Activated naive CD4-positive, alpha-beta T cell treated with anti-CD3 and anti-CD28 coated beads, Interleukin-2, amount 50 U/mL, for 16 hours (primary cell): ENCODE measurements at regions not wholly inside any gene's neighbourhood (a gene's known extent, or its start where the extent isn't known, plus 50 kb on each side); places are given as distances from the start of the nearest gene placed in this dataset.
"Not testable (repeated sequence)": the region's sequence is repeated elsewhere in the genome, so short reads cannot be mapped to it uniquely, and the experiment has no call there.

Source experiments
- DNase-seq: peaks from one replicate; pipeline ENCODE4 v3.0.0-alpha.2; 2020

DNA sequence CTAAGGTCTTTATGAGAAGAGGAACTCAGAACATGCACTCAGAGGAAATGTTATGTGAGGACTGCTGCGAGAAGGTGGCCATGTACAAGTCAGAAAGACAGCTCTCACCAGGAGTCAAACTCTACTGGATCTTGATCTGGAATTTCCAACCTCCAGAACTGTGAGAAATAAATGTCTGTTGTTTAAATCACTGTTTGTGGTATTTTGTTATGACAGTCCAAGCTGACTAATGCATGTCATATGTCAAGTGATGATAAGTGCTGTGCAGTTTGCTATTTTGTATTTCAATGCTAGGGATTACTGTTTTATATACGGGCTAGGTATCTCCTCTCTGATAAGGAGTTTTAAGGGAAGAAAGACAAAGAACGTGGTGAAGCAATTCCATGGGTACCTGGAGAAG lies 162.3 kb downstream of the CPEB2 start:
- DNase-seq = no peak

DNA sequence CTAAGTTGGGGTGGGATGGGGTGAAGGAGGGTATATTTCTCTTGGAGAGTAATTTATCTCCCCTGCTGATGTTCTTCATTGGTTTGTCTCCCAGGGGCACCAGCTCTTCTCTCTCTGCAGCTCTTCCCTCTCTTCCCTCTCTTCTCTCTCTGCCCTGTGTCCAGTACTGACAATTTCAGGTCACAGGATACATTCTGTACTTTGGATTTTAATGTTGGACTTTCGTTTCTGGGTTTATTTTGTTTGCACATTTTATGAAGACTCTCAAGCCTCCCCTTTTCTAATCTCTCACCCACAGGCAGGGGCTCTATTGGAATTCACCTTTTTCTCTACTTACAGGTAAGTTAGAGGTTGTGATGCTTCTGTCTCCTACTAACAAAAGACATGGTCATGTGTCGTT lies 165.5 kb downstream of the CPEB2 start:
- no peak for DNase-seq

DNA sequence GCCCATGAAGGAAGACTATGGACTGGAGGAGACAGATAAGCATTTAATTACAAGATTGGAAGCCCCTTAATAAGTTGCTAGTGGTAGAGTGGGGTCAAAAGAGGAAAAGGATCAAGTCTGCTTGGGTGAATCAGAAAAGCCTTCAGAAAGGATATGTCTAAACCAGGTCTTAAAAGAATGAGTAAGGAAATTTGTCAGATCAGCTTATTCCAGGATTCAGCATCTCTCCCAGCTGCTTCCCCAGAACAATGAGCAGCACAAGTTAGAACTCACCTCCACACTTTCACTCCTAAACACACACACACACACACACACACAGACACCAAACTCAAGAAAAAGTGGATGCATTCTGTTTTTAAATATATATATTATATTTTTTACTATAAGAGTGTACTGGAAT lies 166.5 kb downstream of the CPEB2 start:
- no peak for DNase-seq

DNA sequence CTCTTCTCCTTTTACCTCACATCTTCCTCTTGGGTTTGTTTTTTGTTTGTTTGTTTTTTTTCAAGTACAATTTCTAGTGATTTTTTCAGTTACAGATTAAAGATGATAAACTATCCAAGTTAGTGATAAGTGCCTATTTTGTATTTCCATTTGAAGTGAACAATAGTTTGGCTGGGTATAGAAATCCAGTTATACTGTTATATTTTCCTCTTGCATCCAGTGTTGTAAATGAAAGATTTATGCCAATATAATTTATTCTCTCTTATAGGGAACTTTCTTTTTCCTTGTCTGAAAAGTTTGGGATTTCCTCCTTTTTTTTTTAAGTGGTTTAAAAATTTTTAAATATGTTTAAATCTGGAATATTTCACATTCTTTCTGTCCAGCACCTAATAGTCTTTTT lies 169.4 kb downstream of the CPEB2 start:
- DNase-seq = no peak

DNA sequence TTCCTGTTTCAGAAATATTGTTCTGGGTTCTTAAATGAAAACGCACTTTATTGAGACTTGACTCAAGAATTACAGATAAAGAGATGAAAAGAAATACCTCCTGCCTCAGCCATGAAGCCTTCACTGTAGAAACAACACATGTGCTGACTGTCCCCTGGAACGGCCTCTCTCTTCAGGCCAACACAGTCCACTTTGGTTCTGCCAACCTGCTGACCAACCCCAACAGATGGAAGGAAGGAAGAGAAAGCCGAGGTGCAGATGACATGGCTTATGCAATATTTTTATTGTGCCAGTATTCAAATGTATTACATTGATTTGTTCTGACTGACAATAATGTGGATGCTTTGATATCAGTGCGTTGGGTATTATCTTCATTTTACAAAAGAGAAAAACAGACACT lies 171.0 kb downstream of the CPEB2 start:
- DNase-seq = no peak

DNA sequence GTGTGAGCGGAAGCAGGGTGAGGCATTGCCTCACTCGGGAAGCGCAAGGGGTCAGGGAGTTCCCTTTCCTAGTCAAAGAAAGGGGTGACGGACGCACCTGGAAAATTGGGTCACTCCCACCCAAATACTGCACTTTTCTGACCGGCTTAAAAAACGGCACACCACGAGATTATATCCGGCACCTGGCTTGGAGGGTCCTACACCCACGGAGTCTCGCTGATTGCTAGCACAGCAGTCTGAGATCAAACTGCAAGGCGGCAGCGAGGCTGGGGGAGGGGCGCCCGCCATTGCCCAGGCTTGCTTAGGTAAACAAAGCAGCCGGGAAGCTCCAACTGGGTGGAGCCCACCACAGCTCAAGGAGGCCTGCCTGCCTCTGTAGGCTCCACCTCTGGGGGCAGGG lies 171.9 kb downstream of the CPEB2 start:
- DNase-seq = not testable (repeated sequence)

DNA sequence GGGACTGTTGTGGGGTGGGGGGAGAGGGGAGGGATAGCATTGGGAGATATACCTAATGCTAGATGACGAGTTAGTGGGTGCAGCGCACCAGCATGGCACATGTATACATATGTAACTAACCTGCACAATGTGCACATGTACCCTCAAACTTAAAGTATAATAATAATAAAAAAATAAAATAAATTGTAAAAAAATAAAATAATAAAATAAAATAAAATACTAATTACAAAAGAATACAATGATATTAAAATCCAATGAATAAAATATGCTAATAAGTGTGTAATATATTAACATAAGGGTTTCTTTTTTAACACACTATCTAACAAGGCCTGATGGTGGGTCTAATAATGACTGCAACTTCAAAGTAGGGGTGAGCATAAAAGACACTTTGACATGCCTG lies 177.6 kb downstream of the CPEB2 start:
- DNase-seq = not testable (repeated sequence)

DNA sequence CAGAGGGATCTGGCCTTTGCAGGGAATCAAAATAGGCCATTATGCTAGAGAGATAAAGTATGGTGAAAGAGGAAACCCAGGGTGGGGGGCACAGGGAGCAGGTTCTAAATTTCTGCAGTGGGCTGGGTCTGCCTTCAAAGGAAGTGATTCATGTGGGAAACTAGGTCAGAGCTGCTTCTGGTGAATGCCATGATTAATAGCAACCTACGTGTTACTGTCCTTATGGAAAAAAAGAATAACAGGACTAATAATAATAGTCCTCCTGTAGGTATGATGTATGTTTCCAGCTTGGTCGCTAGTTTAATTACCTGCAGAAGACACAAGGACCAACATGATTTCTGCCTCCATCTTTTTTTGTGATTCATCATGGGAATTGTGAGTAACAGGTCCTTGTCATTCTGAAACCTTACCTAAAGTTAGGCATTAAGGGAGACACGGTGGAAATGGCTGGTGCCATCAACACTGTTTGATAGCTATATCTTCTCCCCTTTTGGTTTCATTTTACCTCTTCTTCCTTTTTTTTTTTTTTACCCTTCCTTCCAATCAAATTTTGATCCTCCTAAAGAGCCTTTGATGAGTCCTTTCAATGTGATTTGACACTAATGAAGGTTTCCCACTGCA lies 180.4 kb downstream of the CPEB2 start:
- peak; percentile 15 for DNase-seq

DNA sequence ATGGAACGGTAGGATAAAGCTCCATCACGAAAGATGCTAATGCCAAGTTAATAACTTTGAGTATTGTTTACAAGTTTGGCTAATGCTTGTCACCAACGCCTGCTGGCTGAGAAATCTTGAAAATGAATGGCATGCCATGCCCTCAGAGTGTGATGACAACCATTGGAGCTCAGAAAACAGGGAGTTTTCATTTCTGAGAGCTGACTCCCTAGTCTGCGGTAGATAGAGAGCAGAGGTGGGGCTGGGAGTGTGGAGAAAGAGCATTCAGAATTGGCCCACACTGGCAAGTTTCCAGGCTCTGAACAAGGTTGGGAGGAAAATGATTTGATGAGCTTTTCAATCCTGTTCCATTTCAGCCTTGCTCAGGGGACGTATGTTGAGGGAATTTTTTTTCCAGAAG lies 183.9 kb downstream of the CPEB2 start:
- no peak for DNase-seq

DNA sequence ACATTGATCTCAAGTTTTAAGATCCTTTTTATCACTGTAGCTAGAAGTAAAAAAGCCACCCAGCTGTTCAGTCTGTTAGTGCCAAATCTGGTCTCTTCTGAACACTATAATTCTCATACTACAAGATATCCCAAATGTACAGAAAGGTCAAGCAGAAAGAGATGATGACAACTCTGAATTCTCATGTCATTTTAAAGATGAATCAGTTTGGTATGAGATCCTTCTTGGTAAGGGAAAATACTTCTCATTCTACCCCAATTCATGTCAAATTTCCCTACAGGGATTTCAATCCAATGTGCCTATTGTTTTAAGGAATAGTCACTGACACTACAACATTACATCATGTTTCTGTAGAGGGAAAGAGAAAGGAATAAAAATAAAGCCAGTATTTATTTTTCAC lies 184.5 kb downstream of the CPEB2 start:
- no peak for DNase-seq

DNA sequence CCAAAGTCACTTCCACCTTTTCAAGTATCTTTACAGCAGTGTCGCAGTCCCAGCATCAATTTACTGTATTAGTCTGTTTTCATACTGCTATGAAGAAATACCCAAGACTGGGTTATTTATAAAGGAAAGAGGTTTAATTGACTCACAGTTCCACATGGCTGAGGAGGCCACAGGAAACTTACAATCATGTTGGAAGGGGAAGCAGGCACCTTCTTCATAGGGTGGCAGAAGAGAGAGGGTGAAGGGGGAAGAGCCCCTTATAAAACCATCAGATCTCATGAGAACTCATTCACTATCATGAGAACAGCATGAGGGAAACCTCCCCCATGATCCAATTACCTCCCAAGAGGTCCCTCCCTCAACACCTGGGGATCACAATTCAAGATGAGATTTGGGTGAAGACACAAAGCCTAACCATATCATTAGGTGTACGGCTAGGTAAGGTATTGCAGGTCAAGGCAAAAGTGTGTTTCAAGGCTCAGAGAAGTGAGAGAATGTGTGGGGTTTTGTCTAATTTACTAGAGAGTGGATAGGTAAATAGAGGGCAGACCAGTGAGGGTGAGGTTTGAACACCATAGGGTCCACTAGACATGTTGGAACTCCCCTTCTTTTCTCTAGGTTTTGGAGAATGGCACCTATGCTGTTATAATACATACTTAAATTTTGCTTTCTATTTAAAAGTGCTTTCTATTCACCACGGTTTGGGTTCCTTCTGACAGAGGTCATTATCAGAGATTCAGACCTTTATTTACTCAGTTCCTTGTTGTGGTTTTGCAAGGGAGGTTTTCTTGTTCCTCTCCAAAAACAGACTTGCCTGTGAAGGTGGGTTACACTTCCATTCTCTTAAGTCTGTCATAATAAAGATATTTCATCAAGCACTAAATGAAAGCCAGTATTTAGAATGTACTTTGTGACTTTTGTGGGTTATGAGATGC lies 186.6 kb downstream of the CPEB2 start:
- DNase-seq = no peak

DNA sequence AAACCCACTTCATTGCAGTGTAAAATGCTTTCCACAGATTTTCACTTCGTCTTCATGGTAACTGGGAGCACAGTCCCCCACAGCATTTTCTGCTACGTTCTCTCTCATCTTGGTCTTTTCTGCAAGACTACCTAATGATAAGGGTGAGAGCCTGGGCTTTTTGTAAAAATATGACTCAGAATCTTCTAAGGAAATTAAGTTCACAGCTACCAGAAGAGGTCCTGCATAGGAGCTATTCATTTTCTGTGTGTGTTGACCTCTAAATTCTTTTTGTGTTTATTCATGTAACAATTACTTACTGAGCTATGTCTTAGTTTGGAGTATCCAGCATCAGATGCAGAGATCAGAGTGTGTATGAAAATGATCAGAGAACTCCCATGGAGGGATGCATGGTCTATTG lies 192.2 kb downstream of the CPEB2 start:
- DNase-seq = no peak

DNA sequence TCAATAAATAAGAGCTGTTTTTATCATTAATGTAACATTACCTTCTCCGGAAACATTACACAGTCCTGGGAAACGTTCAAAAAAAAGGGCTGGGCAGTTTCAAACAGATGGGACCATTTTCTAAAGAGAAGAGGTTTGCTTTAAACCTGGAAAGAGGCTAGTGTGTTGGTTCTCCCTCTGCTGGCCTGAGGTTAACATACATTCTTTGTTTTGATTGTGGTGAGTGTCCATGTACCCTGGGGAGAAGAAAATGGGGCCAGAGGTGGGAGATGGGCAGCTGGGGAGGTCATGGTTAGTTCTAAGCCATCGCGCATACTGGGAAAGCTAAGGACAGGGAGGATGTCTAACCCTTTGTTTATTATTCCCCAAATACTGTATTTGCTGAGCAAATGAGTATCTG lies 194.7 kb downstream of the CPEB2 start:
- DNase-seq = no peak

DNA sequence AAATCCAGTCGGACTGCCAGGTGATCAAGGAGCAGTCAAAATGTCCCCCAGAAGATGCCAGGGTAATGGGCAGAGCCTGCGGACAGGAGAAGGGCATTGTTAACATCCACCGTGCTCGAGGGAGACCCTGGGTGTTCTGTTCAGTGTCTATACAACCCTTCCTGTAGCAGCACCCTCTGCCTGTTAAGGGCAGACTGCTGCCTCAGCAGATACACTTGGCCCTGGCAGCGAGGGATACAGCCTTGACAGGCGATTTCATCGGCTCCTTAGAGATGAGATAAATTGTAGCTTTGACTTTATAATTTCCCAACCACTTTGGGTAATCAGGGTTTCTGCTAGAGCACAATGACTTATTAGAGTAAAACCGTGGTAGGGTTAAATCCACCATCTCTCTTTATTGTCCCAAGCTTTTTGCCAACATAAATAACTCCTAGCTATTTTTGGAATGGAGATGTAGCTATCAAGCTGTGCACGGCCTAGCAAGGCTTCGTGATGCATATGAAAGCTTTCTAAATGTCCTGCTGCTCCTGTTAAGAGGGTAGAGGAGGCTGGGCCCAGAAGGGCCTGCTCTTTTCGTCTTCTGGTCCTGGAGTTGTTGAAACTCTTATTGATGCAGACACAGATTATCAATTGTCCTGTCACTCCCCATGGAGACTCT lies 195.9 kb downstream of the CPEB2 start:
- DNase-seq = no peak

DNA sequence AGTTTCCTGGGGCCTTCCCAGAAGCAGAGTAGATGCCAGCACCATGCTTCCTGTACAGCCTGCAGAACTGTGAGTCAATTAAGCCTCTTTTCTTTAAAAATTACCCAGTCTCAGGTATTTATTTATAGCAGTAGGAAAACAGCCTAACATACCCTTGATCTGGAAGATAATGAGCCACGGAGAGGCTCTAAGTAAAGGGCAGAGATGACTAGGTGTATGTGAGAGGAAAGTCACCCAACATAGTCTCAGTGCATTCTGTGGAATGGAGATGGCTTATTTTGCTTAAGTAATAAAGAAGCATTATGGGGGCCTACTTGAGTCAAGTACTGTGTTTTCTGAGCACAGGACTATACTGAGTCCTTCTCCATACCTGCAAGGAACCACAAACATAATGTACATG lies 199.5 kb downstream of the CPEB2 start:
- no peak for DNase-seq

DNA sequence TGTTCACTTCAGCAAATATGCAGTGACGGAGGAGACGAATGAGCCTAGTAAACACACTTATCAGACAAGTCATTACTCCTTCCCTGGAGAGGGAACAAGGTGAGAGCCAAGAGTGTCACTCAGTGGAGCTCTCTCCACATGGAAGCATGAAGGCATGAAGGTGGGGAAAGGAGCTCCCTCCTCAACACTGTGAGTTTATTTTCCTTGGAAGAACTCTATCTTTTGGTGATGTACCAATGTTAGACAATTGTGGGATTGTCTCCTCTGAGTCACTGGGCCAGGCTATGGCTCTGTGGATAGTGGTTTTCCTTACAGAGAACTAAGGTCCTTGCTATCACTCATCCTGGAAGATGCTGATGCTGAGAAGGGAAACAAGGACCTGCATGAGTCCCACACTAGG lies 200.2 kb downstream of the CPEB2 start:
- no peak for DNase-seq

DNA sequence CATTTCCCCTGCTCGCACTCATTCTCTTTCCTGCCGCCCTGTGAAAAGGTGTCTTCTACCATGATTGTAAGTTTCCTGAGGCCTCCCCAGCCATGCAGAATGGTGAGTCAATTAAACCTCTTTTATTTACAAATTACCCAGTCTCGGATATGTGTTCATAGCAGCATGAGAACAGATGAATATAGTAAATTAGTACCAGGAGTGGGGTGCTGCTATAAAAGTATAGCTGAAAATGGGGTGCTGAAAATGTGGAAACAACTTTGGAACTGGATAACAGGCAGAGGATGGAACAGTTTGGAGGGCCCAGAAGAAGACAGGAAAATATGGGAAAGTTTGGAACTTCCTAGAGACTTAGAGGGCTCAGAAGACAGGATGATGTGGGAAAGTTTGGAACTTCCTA lies 204.2 kb downstream of the CPEB2 start:
- not testable (repeated sequence) for DNase-seq

DNA sequence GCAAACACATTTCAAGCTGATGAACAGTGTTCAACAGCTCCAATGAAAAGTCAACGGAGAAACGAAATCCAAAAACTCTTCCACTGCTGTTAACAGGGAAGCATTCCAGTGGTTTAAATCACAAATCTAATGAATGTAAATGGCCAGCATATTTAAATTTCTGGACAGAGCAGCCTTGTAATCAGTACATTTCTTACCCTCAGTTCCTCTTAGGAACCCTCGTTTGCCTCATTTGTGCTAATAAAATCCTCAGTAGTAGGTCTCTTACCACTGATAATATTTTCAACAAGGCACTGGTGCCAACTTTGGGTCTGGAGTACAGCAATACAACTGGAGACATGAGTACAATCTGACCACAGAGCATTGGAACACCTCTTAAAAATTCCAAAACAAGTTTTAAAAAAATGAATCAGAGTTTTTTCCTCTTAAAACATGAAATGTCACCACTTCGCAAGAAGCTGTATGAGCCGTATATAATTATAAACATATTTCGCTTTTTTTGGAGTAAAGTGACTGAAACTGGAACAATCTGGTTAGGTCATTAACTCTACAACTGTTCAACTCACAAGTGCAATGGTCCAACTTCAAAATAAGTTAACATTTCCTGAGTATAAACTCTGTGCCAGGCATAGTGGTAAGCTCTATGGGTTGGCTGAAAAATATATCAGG lies 211.2 kb downstream of the CPEB2 start:
- no peak for DNase-seq

DNA sequence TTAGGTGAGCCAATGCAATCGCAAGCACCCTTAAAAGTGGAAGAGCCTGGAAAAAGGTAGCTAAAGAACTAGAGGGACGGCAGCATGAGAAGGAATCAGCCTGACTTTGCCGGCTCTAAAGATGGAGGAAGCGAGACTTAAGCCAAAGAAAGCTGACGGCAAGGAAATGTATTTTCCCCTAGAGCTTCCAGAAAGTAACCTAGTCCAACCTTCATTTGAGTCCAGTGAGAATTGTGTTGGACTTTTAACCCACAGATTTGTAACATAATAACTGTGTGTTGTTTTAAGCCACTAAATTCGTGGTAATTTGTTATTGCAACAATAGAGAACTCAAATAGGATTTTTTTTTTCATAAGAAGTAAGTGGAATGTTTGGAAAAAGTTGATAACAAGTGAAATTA lies 212.7 kb upstream of the C1QTNF7 start:
- no peak for DNase-seq

DNA sequence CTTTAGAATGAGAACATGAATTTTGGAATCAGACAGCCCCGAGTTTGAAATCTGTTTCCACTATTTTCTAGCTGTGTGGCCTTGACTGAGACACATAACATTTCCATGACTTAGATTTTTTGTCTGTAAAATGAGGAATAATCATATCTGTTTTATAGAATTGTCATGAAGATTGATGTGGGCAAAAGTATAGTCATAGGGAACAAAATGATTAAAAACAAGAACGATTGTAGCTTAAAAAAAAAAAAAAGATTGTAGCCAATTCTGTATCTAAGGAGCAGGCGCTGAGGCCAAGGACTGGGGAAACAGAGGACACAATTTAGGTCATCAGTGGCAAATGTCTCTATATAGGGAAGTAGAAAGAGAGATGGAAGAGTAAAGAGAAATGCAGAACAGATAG lies 201.6 kb upstream of the C1QTNF7 start:
- DNase-seq = no peak

DNA sequence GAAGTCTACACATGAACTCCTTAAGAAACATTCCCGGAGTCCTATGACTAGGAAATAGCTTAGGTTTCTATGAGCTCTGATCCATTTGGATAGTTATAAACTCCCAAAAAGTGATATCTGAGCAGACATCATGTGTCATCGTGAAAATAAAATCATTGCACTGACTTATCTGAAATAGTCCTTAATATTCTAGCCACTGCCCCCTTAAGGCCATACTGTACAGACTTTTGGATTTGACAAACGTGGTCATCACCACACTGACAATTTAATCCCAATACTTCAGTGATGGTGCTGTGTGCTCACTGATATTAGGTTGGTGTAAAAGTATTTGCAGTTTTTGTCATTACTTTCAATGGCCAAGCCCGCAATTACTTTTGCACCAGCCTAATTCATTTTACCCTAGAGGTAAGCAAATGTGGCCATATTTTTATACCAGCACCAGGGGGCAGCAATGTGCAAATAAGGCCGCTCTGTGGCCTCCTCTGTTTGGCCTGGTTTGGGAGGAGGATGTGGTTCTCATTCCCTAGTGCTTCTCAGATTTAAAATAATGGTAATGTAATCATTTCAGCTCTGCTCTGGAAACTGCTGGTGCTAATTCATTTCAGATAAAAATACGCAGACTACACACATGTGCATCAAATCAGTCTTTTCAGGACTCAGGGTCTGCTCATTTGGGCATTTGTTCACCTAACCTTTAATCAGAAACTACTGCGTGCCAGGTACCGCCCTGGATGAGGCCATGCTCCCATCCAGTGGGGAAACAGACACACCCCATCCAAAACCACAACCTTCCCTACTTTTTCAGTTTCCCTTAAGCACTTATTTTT lies 196.4 kb upstream of the C1QTNF7 start:
- DNase-seq = peak; percentile 75
